AG09309 (cell line): ENCODE measurements at regions not wholly inside any gene's neighbourhood (a gene's known extent, or its start where the extent isn't known, plus 50 kb on each side); places are given as distances from the start of the nearest gene placed in this dataset.
"Not testable (repeated sequence)": the region's sequence is repeated elsewhere in the genome, so short reads cannot be mapped to it uniquely, and the experiment has no call there.

ENCODE experiments used
- DNase-seq: peaks from one replicate; pipeline ENCODE4 v3.0.0-alpha.2; 2010; ENCODE audit warnings: low read depth
- H3K4me3 ChIP-seq: 2 replicates; pipeline ENCODE4 v1.5.1; 2011; ENCODE audit warnings: mild to moderate bottlenecking, low read depth, low read length, moderate library complexity; ENCODE audit not compliant: control insufficient read depth
- TF ChIP-seq, protein P1 (sequence below): IDR thresholded peaks from 2 replicates; pipeline ENCODE4 v1.5.1; 2011; ENCODE audit warnings: mild to moderate bottlenecking, low read depth, low read length, inconsistent platforms; ENCODE audit not compliant: insufficient read depth, control insufficient read depth; ENCODE audit errors: missing control alignments

DNA sequence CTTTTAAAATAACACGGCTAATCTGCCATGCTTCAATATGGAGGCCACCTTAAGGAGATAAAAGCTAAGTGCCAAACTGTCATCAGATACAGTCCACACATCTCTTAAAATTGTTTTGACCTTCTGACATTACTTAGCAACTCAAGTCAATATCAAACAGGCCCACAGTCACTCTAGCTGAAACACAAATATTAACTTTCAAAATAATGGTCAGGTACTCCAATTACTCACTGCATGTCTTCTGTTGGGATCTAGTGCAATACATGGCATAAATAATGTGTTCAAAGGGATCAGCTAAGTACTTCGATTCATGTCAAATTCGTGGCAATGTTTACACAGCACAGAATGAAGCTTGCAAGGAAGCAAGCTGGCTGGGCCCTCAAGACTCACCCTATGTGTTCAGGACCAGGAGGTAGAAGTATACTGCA lies 133.9 kb upstream of the BEND6 start:
- no peak overlapping the region for H3K4me3 ChIP-seq
- DNase-seq: no peak
- TF ChIP-seq, protein P1, sequence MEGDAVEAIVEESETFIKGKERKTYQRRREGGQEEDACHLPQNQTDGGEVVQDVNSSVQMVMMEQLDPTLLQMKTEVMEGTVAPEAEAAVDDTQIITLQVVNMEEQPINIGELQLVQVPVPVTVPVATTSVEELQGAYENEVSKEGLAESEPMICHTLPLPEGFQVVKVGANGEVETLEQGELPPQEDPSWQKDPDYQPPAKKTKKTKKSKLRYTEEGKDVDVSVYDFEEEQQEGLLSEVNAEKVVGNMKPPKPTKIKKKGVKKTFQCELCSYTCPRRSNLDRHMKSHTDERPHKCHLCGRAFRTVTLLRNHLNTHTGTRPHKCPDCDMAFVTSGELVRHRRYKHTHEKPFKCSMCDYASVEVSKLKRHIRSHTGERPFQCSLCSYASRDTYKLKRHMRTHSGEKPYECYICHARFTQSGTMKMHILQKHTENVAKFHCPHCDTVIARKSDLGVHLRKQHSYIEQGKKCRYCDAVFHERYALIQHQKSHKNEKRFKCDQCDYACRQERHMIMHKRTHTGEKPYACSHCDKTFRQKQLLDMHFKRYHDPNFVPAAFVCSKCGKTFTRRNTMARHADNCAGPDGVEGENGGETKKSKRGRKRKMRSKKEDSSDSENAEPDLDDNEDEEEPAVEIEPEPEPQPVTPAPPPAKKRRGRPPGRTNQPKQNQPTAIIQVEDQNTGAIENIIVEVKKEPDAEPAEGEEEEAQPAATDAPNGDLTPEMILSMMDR: no peak

DNA sequence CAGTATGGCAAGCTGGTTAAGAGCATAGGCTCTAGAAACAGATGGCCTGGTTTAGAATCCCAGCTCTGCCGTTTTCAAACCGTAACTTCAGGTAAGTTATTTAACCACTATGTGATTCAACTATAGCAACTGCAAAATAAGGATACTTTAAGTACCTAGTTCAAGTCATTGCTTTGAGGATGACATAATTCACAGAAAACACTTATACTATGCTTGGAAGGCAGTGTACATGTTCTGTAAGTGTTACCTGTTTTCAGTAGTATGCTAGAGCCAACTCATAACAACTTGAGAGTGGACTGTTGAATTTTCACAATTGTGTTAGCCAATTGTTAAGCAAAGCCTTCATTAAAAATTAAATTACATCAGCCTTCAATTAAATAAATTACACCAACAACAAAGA lies 134.8 kb upstream of the BEND6 start:
- H3K4me3 ChIP-seq: no peak overlapping the region

DNA sequence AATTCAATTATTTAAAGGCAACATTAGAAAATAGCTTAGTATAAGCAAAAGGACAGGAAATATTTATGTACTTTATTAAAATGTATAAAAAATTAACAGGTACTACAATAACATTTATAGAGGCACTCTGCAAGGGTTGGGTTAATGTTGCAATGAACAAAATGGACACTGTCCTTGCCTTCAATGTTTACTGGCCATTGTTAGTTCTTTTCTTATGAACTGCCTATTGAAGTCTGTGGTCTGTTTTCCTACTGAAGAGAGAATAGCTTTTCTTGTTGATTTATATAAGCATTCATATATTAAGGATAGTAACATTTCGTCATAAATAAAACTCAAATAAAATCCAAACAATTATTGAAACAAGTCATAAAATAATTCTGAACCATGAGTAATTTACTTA lies 135.3 kb upstream of the BEND6 start:
- DNase-seq: no peak
- TF ChIP-seq, protein P1: no peak
- no peak overlapping the region for H3K4me3 ChIP-seq

More for the DNA sequence above, 134.8 kb upstream of the BEND6 start:
- TF ChIP-seq, protein P1: no peak
- DNase-seq: no peak

DNA sequence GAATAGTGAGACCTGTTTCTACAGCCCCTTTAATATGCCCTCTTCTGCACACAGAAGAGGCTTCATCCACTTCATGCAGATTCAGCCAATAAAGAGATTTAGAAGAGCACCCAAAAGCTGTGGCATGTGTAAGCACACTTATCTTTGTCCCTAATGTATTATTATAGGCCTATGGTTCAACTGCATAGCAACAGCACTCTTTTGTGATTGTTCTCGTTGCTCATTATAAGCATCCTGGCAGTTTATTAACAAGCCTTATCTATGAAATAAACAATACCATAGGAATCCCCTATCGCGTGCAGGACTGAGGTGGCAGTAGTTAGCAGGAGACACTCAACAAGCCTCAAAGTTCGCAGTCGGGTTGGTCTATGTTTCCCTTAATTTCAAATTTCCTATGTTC lies 138.5 kb upstream of the BEND6 start:
- DNase-seq: no peak
- TF ChIP-seq, protein P1: no peak
- H3K4me3 ChIP-seq: no peak overlapping the region

DNA sequence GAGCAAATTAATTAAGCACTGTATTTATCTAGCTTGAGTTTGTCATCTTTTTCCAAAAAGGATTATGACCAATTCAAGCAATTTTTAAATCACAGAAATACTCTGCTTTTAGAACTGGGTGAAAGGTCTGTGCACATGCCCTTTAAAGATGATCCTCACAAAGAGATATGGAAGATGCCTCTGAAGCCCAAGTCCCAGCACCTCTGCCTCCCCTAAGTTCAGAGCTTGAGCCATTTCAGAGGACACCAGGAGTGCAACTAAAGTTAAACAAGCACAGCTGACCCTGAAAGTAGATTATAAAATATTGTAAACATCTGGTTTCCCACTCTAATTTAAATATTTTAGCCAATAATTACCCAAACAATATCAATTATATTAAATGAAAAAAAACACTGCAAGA lies 139.5 kb upstream of the BEND6 start:
- no peak for DNase-seq
- H3K4me3 ChIP-seq: no peak overlapping the region
- TF ChIP-seq, protein P1: no peak

DNA sequence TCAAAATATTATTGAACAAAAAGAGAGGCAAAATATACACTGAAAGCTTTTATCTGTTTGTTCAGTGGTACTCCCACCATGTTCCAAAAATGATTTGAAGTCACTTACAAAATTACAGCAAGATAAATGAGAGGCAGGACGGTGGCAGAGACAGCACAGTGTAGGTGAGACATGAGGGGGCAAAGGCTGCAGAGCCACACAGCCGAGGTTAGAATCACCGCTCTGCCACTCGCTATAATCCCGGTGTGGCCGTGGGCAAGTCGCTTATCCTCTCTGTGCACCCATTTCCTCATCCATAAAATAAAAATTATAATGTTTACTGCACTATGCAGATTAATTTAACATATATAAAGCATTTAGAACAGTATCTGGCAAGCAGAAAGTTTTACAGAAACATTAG lies 140.1 kb upstream of the BEND6 start:
- H3K4me3 ChIP-seq: no peak overlapping the region
- DNase-seq: no peak
- TF ChIP-seq, protein P1: no peak

DNA sequence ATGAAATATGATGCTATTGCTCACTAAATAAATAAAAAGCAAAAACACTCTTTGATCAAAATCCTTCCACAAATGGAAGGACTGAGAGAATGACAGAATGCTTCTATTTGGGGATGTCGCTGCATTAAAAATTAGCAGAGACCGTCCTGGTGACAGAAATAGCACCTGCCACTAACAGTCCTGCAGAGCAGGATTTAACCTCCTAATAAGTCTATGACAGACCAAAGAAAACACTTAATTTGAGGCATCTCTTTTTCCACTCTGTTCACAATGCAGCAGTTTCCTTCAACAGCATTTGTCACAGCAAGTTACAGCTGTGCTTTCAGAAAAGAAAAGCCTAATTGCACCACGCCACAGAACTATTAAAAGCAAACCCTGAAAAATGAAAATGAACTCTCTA lies 140.6 kb upstream of the BEND6 start:
- no peak overlapping the region for H3K4me3 ChIP-seq
- TF ChIP-seq, protein P1: no peak
- DNase-seq: no peak

DNA sequence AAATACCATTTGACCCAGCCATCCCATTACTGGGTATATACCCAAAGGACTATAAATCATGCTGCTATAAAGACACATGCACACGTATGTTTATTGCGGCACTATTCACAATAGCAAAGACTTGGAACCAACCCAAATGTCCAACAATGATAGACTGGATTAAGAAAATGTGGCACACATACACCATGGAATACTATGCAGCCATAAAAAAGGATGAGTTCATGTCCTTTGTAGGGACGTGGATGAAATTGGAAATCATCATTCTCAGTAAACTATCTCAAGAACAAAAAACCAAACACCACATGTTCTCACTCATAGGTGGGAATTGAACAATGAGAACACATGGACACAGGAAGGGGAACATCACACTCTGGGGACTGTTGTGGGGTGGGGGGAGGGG lies 142.1 kb upstream of the BEND6 start:
- not testable (repeated sequence) for H3K4me3 ChIP-seq, DNase-seq
